PC-9 (cell line): ENCODE measurements at regions not wholly inside any gene's neighbourhood (a gene's known extent, or its start where the extent isn't known, plus 50 kb on each side); places are given as distances from the start of the nearest gene placed in this dataset.

Experiments
- BruUV-seq: library from RNA; stranded (reverse); fragments of 400-500 nt; replicated peaks from 2 replicates; lab custom pipeline; 2021; lab: Mats Ljungman, UMichigan
- CTCF ChIA-PET: fragments of 300-600 bp; sonication (Branson Sonifier 250); formaldehyde crosslinking; loops from one replicate; lab custom pipeline; 2022; ENCODE audit warnings: antibody characterized with exemption; lab: Charles Lee
- POLR2A ChIA-PET: fragments of 300-600 bp; sonication (Branson Sonifier 250); formaldehyde crosslinking; loops from one replicate; lab custom pipeline; 2022; ENCODE audit warnings: antibody characterized with exemption; ENCODE audit not compliant: unreplicated experiment; lab: Charles Lee
- DNase-seq, 2 experiments: peaks; one replicate each; pipeline versions ENCODE4 v3.0.0 to v3.0.0-alpha.2; 2015 to 2022; ENCODE audit warnings: mixed read lengths in 1 of 2
- H2AFZ ChIP-seq: fragments of 200-600 bp; sonication (generic); 2 replicates; pipeline ENCODE4 v1.8.1; 2017; ENCODE audit warnings: antibody characterized with exemption
- H3F3A ChIP-seq: fragments of 200-600 bp; sonication (generic); 2 replicates; pipeline ENCODE4 v1.8.1; 2017; ENCODE audit warnings: antibody characterized with exemption, mild to moderate bottlenecking, low read depth; ENCODE audit not compliant: insufficient read depth
- H3K27ac ChIP-seq: fragments of 200-600 bp; sonication (generic); 2 replicates; pipeline ENCODE4 v1.6.1; 2016; ENCODE audit warnings: mixed run types
- H3K27me3 ChIP-seq: fragments of 200-600 bp; sonication (generic); 2 replicates; pipeline ENCODE4 v1.6.1; 2016; ENCODE audit warnings: low read depth, mixed run types; ENCODE audit not compliant: insufficient read depth
- H3K36me3 ChIP-seq: fragments of 200-600 bp; sonication (generic); 2 replicates; pipeline ENCODE4 v1.6.1; 2016; ENCODE audit warnings: low read depth, mixed run types
- H3K4me1 ChIP-seq: fragments of 200-600 bp; sonication (generic); replicated peaks from 2 replicates; pipeline ENCODE4 v1.6.1; 2016; ENCODE audit warnings: mixed run types; ENCODE audit not compliant: insufficient read depth
- H3K4me2 ChIP-seq: fragments of 200-600 bp; sonication (generic); 2 replicates; pipeline ENCODE4 v1.6.1; 2017; ENCODE audit warnings: mixed run types
- H3K4me3 ChIP-seq: fragments of 200-600 bp; sonication (generic); 2 replicates; pipeline ENCODE4 v1.6.1; 2016; ENCODE audit warnings: mixed run types
- H3K79me2 ChIP-seq: fragments of 200-600 bp; sonication (generic); 2 replicates; pipeline ENCODE4 v1.6.1; 2017; ENCODE audit warnings: low read depth, mixed run types
- H3K9me2 ChIP-seq: fragments of 200-600 bp; sonication (generic); 2 replicates; pipeline ENCODE4 v1.8.1; 2017; ENCODE audit warnings: mild to moderate bottlenecking; ENCODE audit not compliant: insufficient read depth
- H3K9me3 ChIP-seq: fragments of 200-600 bp; sonication (generic); 2 replicates; pipeline ENCODE4 v1.8.1; 2016; ENCODE audit warnings: low read depth; ENCODE audit not compliant: insufficient read depth
- H4K20me1 ChIP-seq: fragments of 200-600 bp; sonication (generic); 2 replicates; pipeline ENCODE4 v1.8.1; 2017; ENCODE audit not compliant: insufficient read depth
- CTCF ChIP-seq: fragments of 200-600 bp; sonication (generic); conservative IDR thresholded peaks from 2 replicates; pipeline ENCODE4 v1.6.1; 2017; ENCODE audit warnings: mixed run types, antibody characterized with exemption, mild to moderate bottlenecking, moderate library complexity
- EZH2 ChIP-seq: fragments of 200-600 bp; sonication (generic); IDR thresholded peaks from 2 replicates; pipeline ENCODE4 v1.8.0; 2017; ENCODE audit warnings: antibody characterized with exemption, low read depth
- intact Hi-C: fragments of 100-400 bp; cut with micrococcal nuclease; formaldehyde crosslinking; loops from one replicate; pipeline ENCODE4 v1.10.0; 2022; ENCODE audit not compliant: unreplicated experiment

- H3K27me3 ChIP-seq, result peaks cover 30% of the 10 kb centered on the region; the same call in 1 of the 2 replicates
- H3K4me1 ChIP-seq, result no peaks in the 10 kb centered on the region
- no peak overlapping the region for H3K27ac ChIP-seq
- no peaks in the 10 kb centered on the region for H3K9me3 ChIP-seq
- no peak for TF ChIP-seq EZH2
- TF ChIP-seq CTCF, result no peak
- H2AFZ ChIP-seq, result no peak overlapping the region
- no TSS peak for BruUV-seq
- intact Hi-C loops, result no loop called here
- no peaks in the 10 kb centered on the region for H3K9me2 ChIP-seq
- no peaks in the 10 kb centered on the region for H3F3A ChIP-seq
- ChIA-PET CTCF (no interaction called here), POLR2A (no interaction called here)
- H3K79me2 ChIP-seq, result no peaks in the 10 kb centered on the region
- H3K4me2 ChIP-seq, result no peak overlapping the region
- no peak for DNase-seq
- H3K36me3 ChIP-seq, result no peaks in the 10 kb centered on the region
- no peaks in the 10 kb centered on the region for H4K20me1 ChIP-seq
- no peak overlapping the region for H3K4me3 ChIP-seq
Measured at GRCh38 chr11:57871231-57871630, 109.6 kb downstream of the CTNND1 start.

DNA sequence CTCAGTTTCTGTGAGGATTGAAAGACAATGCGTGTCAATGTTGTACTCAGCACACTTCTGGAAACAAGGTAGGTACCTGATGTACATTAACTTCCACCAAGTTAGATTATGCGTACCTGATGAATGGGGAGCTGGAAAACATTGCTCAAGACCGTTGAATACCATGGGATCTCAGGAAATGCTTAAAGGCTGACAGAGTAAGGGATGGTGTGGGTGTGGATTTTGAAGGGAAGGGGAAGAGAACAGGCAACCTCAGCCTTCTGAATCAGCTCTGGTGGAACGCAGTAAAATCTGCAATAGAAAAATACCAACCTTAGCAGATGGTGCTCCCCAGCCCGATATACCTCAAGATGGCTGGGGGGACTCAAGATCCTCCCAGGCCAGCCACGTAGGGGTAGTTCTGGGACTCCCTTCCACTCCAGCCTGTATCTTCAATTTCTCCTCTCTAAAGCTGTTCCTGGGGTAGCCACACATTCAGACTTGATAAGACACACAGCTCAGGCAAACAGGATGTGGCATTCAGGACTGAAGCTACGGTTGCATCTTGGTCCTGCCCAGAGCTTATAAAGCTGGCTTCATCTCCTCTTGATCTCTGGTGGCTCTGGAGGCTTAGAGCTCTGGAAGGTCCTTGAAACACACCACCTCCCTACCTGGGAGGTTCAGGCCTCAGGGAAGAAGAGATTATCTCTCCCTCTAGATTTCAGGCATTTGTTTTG lies 111.8 kb downstream of the CTNND1 start:
- Histone ChIP-seq H3F3A (no peaks in the 10 kb centered on the region), H3K9me2 (no peaks in the 10 kb centered on the region), H3K27me3 (peaks cover 30% of the 10 kb centered on the region; the same call in 1 of the 2 replicates), H3K9me3 (no peaks in the 10 kb centered on the region), H4K20me1 (no peaks in the 10 kb centered on the region), H3K79me2 (no peaks in the 10 kb centered on the region), H3K4me3 (no peak overlapping the region), H3K36me3 (no peaks in the 10 kb centered on the region), H2AFZ (no peak overlapping the region), H3K4me1 (no peaks in the 10 kb centered on the region), H3K27ac (no peak overlapping the region), H3K4me2 (no peak overlapping the region)
- DNase-seq, result no peak
- no TSS peak for BruUV-seq
- ChIA-PET CTCF (no interaction called here), POLR2A (interaction anchor here (0.6 kb wide), 1 partner anchor 1847 kb away, joined by 13 read pairs; no protein-coding TSS in a partner anchor)
- TF ChIP-seq CTCF (no peak), EZH2 (no peak)
- intact Hi-C loops, result no loop called here

DNA sequence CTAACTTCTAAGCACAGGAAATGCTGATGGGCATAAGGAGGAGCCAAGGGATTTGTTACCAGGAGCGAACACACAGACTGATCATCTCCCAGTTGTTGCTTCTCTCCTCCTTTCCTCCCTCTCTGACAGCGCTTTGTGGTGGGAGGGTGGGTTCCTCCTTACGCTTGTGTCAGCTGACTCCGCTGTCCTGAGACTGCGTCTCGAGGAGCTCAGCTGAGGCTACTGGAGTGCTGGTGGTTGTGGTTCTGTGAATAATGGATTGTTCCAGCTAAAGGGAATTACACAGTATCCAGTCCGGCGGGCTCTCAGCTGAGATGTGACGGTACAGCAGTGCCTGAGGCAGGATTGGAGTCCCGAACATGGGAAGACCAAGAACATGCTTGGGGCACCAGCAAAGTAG lies 113.4 kb downstream of the CTNND1 start:
- Histone ChIP-seq H3K27ac (no peak overlapping the region), H3F3A (no peaks in the 10 kb centered on the region), H3K9me2 (no peaks in the 10 kb centered on the region), H3K27me3 (peaks cover 34% of the 10 kb centered on the region), H4K20me1 (no peaks in the 10 kb centered on the region), H3K4me3 (no peak overlapping the region), H2AFZ (no peak overlapping the region), H3K36me3 (no peaks in the 10 kb centered on the region), H3K79me2 (no peaks in the 10 kb centered on the region), H3K9me3 (no peaks in the 10 kb centered on the region), H3K4me1 (no peaks in the 10 kb centered on the region), H3K4me2 (no peak overlapping the region)
- intact Hi-C loops, result no loop called here
- no TSS peak for BruUV-seq
- ChIA-PET POLR2A (no interaction called here), CTCF (no interaction called here)
- TF ChIP-seq EZH2 (no peak), CTCF (no peak)
- no peak for DNase-seq
